GM21423 (cell line): ENCODE measurements at regions not wholly inside any gene's neighbourhood (a gene's known extent, or its start where the extent isn't known, plus 50 kb on each side); places are given as distances from the start of the nearest gene placed in this dataset.
"Not testable (repeated sequence)": the region's sequence is repeated elsewhere in the genome, so short reads cannot be mapped to it uniquely, and the experiment has no call there.

Experiments used
- ATAC-seq: cut with Tn5 transposase; IDR thresholded peaks from one replicate; pipeline ENCODE4 v1.9.1; 2021; ENCODE audit warnings: mild to moderate bottlenecking, moderate library complexity; ENCODE audit not compliant: unreplicated experiment

GRCh38 chr2:204407204-204408014 lies 137.9 kb upstream of the PARD3B start:
- ATAC-seq: no peak

- ATAC-seq: not testable (repeated sequence)
Measured at GRCh38 chr2:204412782-204413181, 132.5 kb upstream of the PARD3B start.

GRCh38 chr2:204415406-204416181 lies 129.7 kb upstream of the PARD3B start:
- no peak for ATAC-seq

DNA sequence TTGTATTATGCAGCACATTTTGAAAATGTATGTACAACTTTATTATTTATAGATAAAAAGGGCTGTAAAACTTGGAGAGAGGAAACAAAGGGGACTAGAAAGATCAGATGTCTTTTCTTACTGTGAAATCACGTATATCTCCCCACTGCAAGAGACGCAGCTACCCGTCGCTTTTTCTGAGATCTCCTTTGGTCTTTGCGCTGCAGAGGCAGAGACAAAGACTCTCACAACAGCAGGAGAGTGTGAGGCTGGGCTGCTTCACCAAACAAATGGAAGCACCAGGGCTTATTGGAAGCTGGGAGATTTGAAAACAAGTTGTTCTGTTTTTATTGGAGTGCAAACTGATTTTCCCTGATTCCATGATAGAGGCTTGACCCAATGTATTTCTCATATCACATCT lies 129.0 kb upstream of the PARD3B start:
- no peak for ATAC-seq

DNA sequence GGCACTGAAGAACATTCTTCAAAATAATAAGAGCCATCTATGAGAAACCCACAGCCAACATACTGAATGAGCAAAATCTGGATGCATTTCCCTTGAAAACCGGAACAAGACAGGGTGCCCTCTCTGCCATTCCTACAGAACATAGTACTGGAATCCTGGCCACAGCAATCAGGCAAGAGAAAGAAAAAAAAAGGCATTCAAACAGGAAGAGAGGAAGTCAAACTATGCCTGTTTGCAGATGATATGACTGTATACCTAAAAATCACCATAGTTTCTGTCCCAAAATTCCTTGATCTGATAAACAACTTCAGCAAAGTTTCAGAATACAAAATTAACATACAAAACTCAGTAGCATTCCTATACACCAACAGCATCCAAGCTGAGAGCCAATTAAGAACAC lies 119.5 kb upstream of the PARD3B start:
- ATAC-seq: no peak

GRCh38 chr2:204428675-204429074 lies 116.6 kb upstream of the PARD3B start:
- ATAC-seq: no peak

GRCh38 chr2:204431529-204431928 lies 113.7 kb upstream of the PARD3B start:
- no peak for ATAC-seq

- no peak for ATAC-seq
Measured at GRCh38 chr2:204432196-204432595, 113.1 kb upstream of the PARD3B start.

DNA sequence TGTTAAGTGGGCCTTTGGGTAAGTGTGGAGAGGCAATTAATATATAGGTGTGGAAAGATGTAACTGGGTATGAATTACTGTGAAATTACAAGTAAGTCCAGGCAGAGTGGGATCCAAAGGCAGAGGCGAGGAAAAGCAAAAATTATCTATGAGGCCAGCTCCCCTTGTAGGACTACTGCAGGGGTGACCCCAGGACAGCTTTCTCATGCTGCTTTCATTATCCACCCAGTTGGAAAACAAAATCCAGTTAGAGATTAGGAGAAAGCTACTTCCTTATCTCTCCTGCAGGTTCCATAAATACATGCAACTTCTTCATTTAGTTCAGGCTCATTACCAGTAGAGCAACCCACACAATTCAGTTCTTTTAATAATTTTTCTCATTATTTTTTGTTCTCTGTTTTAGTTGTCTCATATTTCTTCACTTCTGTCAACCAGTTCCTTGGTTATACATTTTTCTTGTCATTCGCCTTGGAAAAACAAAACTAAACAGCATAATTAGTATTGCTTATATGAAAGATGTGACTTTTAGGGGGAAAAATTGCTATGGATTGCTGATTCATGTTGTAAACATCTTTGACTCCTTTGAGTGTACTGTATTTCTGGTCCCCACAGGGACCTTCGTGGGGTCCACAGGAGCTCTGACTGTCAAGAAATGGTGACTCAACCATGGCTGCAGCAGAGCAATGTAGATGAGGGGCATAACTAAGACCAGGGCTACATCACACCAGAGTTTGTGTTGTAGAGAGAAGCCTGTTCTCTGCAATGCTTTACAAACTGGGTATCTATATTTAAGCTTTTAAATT lies 110.4 kb upstream of the PARD3B start:
- no peak for ATAC-seq

DNA sequence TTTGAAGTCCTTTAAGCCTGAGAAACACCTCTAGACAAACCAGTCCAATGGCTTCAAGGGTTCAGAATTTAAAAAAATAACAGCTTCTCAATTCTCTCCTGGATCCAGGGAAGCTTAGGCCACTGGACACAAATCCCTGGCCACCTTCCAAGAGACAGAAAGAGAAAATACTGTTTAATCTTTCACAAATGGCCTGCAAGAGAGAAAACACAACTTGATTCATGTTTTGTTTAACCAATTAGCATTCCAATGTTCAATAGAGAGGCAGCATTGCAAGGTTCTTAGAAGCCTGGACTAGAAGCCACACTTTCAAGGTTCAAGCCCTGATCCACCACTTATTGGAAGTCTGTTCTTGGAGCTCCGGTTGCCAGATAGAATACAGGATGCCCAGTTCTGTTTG lies 109.0 kb upstream of the PARD3B start:
- no peak for ATAC-seq

DNA sequence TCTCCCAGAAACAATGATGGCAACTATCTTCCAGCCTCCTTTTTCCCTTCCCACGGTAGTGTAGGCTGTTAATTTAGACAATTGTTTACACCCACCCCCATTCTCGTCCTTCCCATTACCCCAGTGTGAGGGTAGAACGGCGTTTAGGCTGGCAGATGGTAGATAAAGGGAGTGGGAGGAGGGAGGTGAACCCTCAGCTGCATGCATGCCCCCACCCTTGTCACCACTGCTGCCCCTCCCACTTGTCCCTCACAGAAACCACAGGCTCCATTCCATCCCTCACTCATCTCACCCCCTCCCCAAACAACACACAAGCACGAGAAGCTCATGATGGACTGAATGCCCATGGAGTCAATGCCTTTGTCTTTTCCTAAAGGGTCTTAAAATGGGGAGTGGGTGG lies 107.9 kb upstream of the PARD3B start:
- no peak for ATAC-seq

DNA sequence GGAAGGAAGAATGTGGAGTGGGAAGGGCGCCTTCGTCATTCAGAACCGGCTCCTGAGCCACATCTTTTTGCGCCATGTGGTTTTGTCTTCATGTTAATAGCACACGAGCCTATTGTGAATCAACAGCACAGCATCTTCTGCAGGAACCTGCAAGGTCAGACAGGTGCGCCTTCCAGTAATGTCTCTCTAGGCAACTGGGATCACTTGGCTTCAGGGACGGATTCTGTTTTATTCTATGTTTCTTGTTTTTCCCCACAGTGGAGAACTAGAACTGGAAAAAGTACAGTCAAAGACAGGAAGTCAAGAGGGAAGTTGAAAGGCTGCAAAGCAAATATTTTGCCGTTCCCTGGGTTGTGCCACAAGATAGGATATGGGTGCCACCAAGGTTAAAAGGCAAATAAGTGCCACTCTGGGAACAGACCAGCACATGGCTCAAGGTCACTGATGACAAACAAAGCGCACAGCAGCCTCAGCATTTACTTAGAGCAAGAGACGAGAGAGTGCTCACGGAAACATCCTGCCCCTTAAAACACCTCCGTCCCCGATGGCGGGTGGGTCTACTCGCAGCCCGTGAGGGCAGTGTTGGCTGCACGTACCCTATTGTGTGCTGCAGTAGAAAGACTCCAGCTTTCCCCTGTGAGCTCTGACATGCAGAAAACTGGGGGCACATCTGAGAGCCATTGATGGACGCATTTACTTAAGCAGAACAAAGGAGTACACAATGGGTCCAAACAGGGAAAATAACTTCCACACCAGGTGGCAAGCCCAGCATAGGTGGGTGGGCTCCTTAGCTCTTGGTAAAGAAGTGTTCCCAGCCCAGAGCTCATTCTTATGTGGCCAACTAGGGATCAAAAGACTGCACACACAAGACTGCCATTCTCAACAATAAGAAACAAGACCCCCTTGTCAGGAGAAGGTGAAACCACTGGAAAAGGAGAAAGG lies 107.2 kb upstream of the PARD3B start:
- no peak for ATAC-seq

DNA sequence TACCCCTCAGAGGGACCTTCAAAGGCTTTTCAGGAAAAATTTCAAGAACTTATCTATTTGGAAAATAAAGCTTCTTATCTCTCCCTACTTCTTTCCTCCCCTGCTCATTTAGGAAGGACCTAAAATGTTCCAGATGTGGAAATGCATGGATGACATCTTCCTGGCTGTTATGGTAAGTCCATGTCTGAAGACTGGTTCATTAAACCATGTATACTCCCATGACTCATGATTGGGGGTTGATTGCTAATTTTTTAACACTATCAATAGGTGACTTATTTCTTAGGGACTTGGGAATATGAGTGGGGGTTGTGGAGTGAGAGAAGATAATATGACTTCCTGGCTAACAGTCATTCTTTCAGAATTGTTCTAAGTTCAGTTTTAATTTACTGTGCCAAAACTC lies 104.0 kb upstream of the PARD3B start:
- no peak for ATAC-seq

GRCh38 chr2:204445149-204445548 lies 100.1 kb upstream of the PARD3B start:
- ATAC-seq: no peak

DNA sequence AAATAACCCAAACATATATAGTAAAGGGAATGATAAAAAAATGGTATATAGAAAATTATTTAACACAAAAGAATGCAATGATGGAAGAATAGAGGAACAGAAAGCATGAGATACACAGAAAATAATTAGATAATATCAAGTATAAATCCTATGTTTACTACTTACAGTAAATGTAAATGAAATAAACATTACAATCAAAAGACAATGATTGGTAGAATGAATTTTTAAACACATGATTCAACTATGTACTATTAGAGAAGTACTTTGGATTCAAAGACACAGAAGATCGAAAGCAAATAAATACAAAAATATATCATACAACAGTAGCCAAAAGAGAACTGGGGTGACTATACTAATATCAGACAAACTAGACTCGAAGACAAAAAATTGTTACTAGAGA lies 97.6 kb upstream of the PARD3B start:
- no peak for ATAC-seq

GRCh38 chr2:204449977-204450376 lies 95.3 kb upstream of the PARD3B start:
- ATAC-seq: no peak

DNA sequence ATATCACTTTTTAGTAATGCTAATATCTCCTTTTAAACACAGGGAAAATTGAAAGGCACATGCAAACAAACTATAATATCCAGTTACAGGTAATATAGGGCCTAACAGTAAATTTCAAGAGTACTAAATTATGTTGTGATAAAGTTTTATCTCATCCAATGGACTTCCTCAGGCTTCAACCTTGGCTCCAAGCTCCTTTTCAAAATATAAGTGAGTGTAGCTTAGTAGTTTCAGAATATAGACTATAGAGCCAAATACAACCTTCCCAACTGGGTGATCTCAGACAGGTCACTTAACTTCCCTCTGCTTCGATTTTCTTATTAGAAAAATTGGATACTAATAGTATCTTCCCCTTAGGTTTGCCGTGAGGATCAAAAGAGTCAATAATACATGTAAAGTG lies 93.5 kb upstream of the PARD3B start:
- ATAC-seq: no peak

GRCh38 chr2:204452464-204453023 lies 92.7 kb upstream of the PARD3B start:
- ATAC-seq: no peak

- ATAC-seq: no peak
Measured at GRCh38 chr2:204453730-204454167, 91.5 kb upstream of the PARD3B start.
